ENCODE measurements at regions not wholly inside any gene's neighbourhood (a gene's known extent, or its start where the extent isn't known, plus 50 kb on each side); places are given as distances from the start of the nearest gene placed in this dataset.

DNA sequence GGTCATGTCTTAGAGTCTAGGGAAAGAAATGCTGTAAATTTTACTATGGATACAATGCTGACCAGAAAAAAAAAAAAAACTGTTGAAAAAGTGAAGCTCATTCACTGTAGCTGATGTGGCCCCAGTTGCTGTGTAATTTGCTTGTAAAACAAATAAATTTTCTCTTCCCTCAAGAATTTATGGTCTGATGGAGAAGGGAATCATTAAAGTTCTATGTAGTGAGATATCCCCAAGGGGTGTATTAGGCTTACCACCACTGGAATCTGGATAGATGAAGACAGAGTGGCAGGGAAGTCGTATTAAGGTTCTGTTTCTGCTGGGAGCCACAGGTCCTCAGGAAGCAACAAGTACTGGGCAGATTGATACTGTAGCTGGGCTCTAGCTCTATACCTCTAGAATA is 860.0 kb downstream of the LTN1 start:
- Histone ChIP-seq H3K27ac (no peak overlapping the region), H3K9me3 (no peaks in the 10 kb centered on the region), H3K4me1 (ENCODE audit: insufficient read depth) (no peaks in the 10 kb centered on the region), H3K4me3 (no peak overlapping the region), H3K27me3 (no peaks in the 10 kb centered on the region), H3K36me3 (no peaks in the 10 kb centered on the region)
- intact Hi-C loops (cut with DNase I), result no loop called here
- WGBS, 3 donors, result 49 to 85% (median 84%) methylated on average over 1 of the region's 1 CpG
- DNase-seq, result no peak
- TF ChIP-seq POLR2A (IDR thresholded peaks at IDR 0.05) (no peak), EP300 (IDR thresholded peaks at IDR 0.05) (no peak)
- TF ChIP-seq, protein P1, sequence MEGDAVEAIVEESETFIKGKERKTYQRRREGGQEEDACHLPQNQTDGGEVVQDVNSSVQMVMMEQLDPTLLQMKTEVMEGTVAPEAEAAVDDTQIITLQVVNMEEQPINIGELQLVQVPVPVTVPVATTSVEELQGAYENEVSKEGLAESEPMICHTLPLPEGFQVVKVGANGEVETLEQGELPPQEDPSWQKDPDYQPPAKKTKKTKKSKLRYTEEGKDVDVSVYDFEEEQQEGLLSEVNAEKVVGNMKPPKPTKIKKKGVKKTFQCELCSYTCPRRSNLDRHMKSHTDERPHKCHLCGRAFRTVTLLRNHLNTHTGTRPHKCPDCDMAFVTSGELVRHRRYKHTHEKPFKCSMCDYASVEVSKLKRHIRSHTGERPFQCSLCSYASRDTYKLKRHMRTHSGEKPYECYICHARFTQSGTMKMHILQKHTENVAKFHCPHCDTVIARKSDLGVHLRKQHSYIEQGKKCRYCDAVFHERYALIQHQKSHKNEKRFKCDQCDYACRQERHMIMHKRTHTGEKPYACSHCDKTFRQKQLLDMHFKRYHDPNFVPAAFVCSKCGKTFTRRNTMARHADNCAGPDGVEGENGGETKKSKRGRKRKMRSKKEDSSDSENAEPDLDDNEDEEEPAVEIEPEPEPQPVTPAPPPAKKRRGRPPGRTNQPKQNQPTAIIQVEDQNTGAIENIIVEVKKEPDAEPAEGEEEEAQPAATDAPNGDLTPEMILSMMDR (IDR thresholded peaks at IDR 0.05), result no peak

GRCh38 chr21:28127175-28127785 is 865.4 kb downstream of the LTN1 start:
- TF ChIP-seq, protein P1 (IDR thresholded peaks at IDR 0.05), result no peak
- no peak for TF ChIP-seq POLR2A (IDR thresholded peaks at IDR 0.05)
- TF ChIP-seq EP300 (IDR thresholded peaks at IDR 0.05), result no peak

DNA sequence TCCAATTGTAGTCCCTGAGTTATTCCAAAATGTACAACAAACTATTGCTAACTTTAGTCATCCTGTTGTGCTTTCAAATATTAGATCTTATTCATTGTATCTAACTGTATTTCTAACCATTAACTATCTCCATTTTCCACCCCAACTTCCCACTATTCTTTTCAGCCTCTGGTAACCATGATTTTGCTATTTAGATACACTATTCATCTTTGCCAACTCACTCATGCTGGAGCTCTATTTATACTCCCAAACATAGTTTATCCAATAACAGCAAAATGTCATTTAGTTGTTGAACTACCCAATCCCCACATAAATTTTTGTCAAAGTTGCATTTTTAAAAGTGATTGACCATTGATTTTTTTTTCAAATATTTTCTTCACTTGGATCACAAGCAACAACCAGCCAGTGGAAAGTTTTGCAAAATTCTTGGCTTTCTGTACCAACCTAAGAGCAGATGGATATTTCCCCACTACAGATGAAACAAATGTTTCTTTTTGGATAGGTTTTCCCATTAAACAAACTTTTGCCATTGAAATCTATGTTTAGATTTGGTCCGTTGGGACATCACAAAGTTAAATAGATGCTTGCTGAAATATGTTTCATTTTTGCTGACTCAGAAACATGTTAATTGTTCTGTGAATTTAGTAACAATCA is 866.0 kb downstream of the LTN1 start:
- H3K27ac ChIP-seq, result no peak overlapping the region
- H3K4me3 ChIP-seq, result no peak overlapping the region
- H3K36me3 ChIP-seq, result no peaks in the 10 kb centered on the region
- no peak for DNase-seq
- H3K9me3 ChIP-seq, result no peaks in the 10 kb centered on the region
- 15 to 29% (median 21%) methylated on average over 1 of the region's 1 CpG for WGBS, 3 donors
- intact Hi-C loops (cut with DNase I), result no loop called here
- no peaks in the 10 kb centered on the region for H3K4me1 ChIP-seq (ENCODE audit: insufficient read depth)
- TF ChIP-seq, protein P1 (IDR thresholded peaks at IDR 0.05), result no peak
- TF ChIP-seq POLR2A (IDR thresholded peaks at IDR 0.05) (no peak), EP300 (IDR thresholded peaks at IDR 0.05) (no peak)
- H3K27me3 ChIP-seq, result no peaks in the 10 kb centered on the region

More at GRCh38 chr21:28127175-28127785, 865.4 kb downstream of the LTN1 start:
- no peaks in the 10 kb centered on the region for H3K4me1 ChIP-seq (ENCODE audit: insufficient read depth)
- 19 to 37% (median 22%) methylated on average over 2 of the region's 2 CpGs for WGBS, 3 donors
- H3K27me3 ChIP-seq, result no peaks in the 10 kb centered on the region
- no peaks in the 10 kb centered on the region for H3K9me3 ChIP-seq
- no peak overlapping the region for H3K4me3 ChIP-seq
- no peaks in the 10 kb centered on the region for H3K36me3 ChIP-seq
- DNase-seq, result no peak
- no peak overlapping the region for H3K27ac ChIP-seq
- intact Hi-C loops (cut with DNase I), result no loop called here

GRCh38 chr21:28124541-28124940 is 868.1 kb downstream of the LTN1 start:
- DNase-seq, result no peak
- WGBS, 3 donors, result 13 to 45% (median 17%) methylated on average over 2 of the region's 2 CpGs
- no peaks in the 10 kb centered on the region for H3K4me1 ChIP-seq (ENCODE audit: insufficient read depth)
- H3K36me3 ChIP-seq, result no peaks in the 10 kb centered on the region
- H3K4me3 ChIP-seq, result no peak overlapping the region
- H3K27me3 ChIP-seq, result no peaks in the 10 kb centered on the region
- TF ChIP-seq, protein P1 (IDR thresholded peaks at IDR 0.05), result no peak
- TF ChIP-seq EP300 (IDR thresholded peaks at IDR 0.05), result no peak
- TF ChIP-seq POLR2A (IDR thresholded peaks at IDR 0.05), result no peak
- no peak overlapping the region for H3K27ac ChIP-seq
- no peaks in the 10 kb centered on the region for H3K9me3 ChIP-seq
- intact Hi-C loops (cut with DNase I), result loop anchor here in 1 of 4 donors (5.0 kb wide), 1 partner anchor 148 kb away; no protein-coding TSS in a partner anchor
